ENCODE measurements at regions not wholly inside any gene's neighbourhood (a gene's known extent, or its start where the extent isn't known, plus 50 kb on each side); places are given as distances from the start of the nearest gene placed in this dataset.

GRCh38 chr2:100660851-100661584 is 98.2 kb downstream of the PDCL3 start:
- Histone ChIP-seq H3K4me1 (no peaks in the 10 kb centered on the region), H3K9me3 (no peaks in the 10 kb centered on the region), H3K36me3 (no peaks in the 10 kb centered on the region), H3K27ac (no peak overlapping the region), H3K4me3 (no peak overlapping the region), H3K27me3 (no peaks in the 10 kb centered on the region)
- intact Hi-C loops (cut with DNase I) = no loop called here
- DNase-seq (no peak), ATAC-seq (no peak)
- no peak for TF ChIP-seq CTCF (IDR thresholded peaks at IDR 0.05)

- Histone ChIP-seq H3K4me1 (no peaks in the 10 kb centered on the region), H3K27me3 (no peaks in the 10 kb centered on the region), H3K9me3 (no peaks in the 10 kb centered on the region), H3K36me3 (no peaks in the 10 kb centered on the region), H3K4me3 (no peak overlapping the region), H3K27ac (no peak overlapping the region)
- no peak for TF ChIP-seq CTCF (IDR thresholded peaks at IDR 0.05)
- intact Hi-C loops (cut with DNase I) = no loop called here
- ATAC-seq (no peak), DNase-seq (no peak)
Observed at GRCh38 chr2:100662866-100663265, 100.1 kb downstream of the PDCL3 start.

- DNase-seq (no peak), ATAC-seq (peak; percentile 12)
- H3K4me1 ChIP-seq = no peaks in the 10 kb centered on the region
- no peaks in the 10 kb centered on the region for H3K36me3 ChIP-seq
- no peak overlapping the region for H3K27ac ChIP-seq
- TF ChIP-seq CTCF (IDR thresholded peaks at IDR 0.05) = no peak
- no peak overlapping the region for H3K4me3 ChIP-seq
- H3K9me3 ChIP-seq = no peaks in the 10 kb centered on the region
- H3K27me3 ChIP-seq = no peaks in the 10 kb centered on the region
- intact Hi-C loops (cut with DNase I) = no loop called here
Observed at GRCh38 chr2:100664021-100664755, 101.4 kb downstream of the PDCL3 start.

- Histone ChIP-seq H3K36me3 (no peaks in the 10 kb centered on the region), H3K4me1 (no peaks in the 10 kb centered on the region), H3K9me3 (no peaks in the 10 kb centered on the region), H3K27ac (no peak overlapping the region), H3K27me3 (no peaks in the 10 kb centered on the region), H3K4me3 (no peak overlapping the region)
- intact Hi-C loops (cut with DNase I) = no loop called here
- ATAC-seq = no peak
- DNase-seq = no peak
- no peak for TF ChIP-seq CTCF (IDR thresholded peaks at IDR 0.05)
Observed at GRCh38 chr2:100664756-100665101, 101.9 kb downstream of the PDCL3 start.

- no peaks in the 10 kb centered on the region for H3K36me3 ChIP-seq
- no peak overlapping the region for H3K27ac ChIP-seq
- no peak overlapping the region for H3K4me3 ChIP-seq
- H3K4me1 ChIP-seq = no peaks in the 10 kb centered on the region
- intact Hi-C loops (cut with DNase I) = no loop called here
- no peak for DNase-seq
- TF ChIP-seq CTCF (IDR thresholded peaks at IDR 0.05) = no peak
- no peak for ATAC-seq
- no peaks in the 10 kb centered on the region for H3K9me3 ChIP-seq
- H3K27me3 ChIP-seq = no peaks in the 10 kb centered on the region
Observed at GRCh38 chr2:100666996-100667395, 104.2 kb downstream of the PDCL3 start.
